ENCODE measurements at regions not wholly inside any gene's neighbourhood (a gene's known extent, or its start where the extent isn't known, plus 50 kb on each side); places are given as distances from the start of the nearest gene placed in this dataset.

DNA sequence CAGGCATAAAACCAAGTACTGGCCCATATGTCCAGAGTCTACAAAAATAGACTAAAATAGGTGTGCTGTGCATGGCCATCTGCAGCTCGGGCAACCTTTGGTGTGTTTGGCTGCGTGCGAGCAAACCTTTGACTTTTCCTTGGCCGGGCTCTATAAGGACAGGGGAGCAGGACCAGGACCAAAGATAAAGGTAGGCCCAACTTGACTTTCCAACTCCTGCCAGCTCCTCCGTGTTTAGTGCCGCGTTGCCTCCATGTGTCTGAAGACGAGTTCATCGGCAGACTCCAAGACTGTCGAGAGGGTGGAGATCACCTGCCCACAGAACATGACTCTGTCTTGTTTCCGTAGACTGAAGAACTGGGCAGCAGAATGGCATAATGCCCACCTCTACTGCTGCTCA lies 375.5 kb downstream of the IRS2 start:
- Histone ChIP-seq H3K36me3 (ENCODE audit: control insufficient read depth, insufficient read depth, low read length) (no peaks in the 10 kb centered on the region), H3K27me3 (replicated peaks; ENCODE audit: control insufficient read depth, insufficient read depth, low read length) (no peaks in the 10 kb centered on the region), H3K4me3 (replicated peaks; ENCODE audit: low read depth, low read length) (no peak overlapping the region)
- DNase-seq (ENCODE audit: extremely low read depth, insufficient read length): no peak
- TF ChIP-seq, protein P1, sequence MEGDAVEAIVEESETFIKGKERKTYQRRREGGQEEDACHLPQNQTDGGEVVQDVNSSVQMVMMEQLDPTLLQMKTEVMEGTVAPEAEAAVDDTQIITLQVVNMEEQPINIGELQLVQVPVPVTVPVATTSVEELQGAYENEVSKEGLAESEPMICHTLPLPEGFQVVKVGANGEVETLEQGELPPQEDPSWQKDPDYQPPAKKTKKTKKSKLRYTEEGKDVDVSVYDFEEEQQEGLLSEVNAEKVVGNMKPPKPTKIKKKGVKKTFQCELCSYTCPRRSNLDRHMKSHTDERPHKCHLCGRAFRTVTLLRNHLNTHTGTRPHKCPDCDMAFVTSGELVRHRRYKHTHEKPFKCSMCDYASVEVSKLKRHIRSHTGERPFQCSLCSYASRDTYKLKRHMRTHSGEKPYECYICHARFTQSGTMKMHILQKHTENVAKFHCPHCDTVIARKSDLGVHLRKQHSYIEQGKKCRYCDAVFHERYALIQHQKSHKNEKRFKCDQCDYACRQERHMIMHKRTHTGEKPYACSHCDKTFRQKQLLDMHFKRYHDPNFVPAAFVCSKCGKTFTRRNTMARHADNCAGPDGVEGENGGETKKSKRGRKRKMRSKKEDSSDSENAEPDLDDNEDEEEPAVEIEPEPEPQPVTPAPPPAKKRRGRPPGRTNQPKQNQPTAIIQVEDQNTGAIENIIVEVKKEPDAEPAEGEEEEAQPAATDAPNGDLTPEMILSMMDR (IDR thresholded peaks at IDR 0.05; ENCODE audit: insufficient read depth, low read length, poor library complexity, severe bottlenecking): no peak

- H3K36me3 ChIP-seq (ENCODE audit: control insufficient read depth, insufficient read depth, low read length): no peaks in the 10 kb centered on the region
- TF ChIP-seq, protein P1 (IDR thresholded peaks at IDR 0.05; ENCODE audit: insufficient read depth, low read length, poor library complexity, severe bottlenecking): no peak
- no peak for DNase-seq (ENCODE audit: extremely low read depth, insufficient read length)
- H3K27me3 ChIP-seq (replicated peaks; ENCODE audit: control insufficient read depth, insufficient read depth, low read length): no peaks in the 10 kb centered on the region
- no peak overlapping the region for H3K4me3 ChIP-seq (replicated peaks; ENCODE audit: low read depth, low read length)
Observed at GRCh38 chr13:109408591-109409382, 377.6 kb downstream of the IRS2 start.

DNA sequence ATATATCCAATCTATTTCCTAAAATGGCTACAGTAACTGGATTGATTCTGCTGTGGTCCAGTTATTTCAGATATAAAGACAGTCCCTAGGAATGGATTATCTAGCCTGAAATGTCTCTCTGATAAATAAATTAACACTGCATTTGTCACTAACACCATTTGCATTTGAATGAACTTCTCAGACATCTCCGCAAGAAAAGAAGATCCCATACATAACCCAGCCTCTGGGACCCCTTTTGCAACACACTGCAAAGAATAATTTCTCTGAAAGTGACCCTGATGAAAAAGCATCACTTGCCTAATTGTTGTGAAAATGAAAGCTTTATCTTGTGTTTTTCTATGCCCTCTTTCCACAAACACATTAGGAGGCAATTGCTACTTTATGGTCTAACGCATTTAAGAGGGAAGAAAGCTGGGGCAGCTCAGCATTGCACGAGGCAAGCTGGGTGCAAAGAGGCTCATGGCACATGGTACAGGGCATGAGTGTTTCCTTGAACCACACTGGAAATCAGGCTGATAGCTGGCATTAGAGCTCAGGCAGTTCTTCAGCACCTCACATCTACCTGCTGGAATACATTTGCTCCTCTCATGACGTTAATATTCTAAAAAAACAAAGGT lies 379.9 kb downstream of the IRS2 start:
- Histone ChIP-seq H3K4me3 (replicated peaks; ENCODE audit: low read depth, low read length) (no peak overlapping the region), H3K27me3 (replicated peaks; ENCODE audit: control insufficient read depth, insufficient read depth, low read length) (no peaks in the 10 kb centered on the region), H3K36me3 (ENCODE audit: control insufficient read depth, insufficient read depth, low read length) (no peaks in the 10 kb centered on the region)
- no peak for DNase-seq (ENCODE audit: extremely low read depth, insufficient read length)
- TF ChIP-seq, protein P1 (IDR thresholded peaks at IDR 0.05; ENCODE audit: insufficient read depth, low read length, poor library complexity, severe bottlenecking): no peak

DNA sequence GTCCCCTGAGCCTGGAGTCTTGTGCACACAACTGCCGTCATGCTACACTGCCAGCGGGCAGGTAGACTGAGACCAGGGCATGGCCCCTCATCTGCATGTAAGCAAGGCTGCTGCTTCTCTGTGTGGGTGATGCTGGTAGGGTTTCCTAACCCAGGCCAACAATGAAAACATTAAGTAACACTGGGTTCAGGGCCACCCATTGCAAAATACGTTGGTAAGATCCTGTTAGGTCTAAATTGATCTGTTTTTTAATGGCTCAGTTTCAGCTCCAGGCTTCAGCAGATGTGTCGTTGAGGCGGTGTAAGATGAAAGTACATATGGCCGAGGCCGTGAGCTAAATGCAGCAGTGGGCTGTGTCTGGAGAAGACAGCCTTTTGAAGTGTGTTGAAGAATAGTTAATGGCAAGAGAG lies 383.4 kb downstream of the IRS2 start:
- Histone ChIP-seq H3K4me3 (replicated peaks; ENCODE audit: low read depth, low read length) (no peak overlapping the region), H3K36me3 (ENCODE audit: control insufficient read depth, insufficient read depth, low read length) (no peaks in the 10 kb centered on the region), H3K27me3 (replicated peaks; ENCODE audit: control insufficient read depth, insufficient read depth, low read length) (no peaks in the 10 kb centered on the region)
- no peak for DNase-seq (ENCODE audit: extremely low read depth, insufficient read length)
- TF ChIP-seq, protein P1 (IDR thresholded peaks at IDR 0.05; ENCODE audit: insufficient read depth, low read length, poor library complexity, severe bottlenecking): no peak

GRCh38 chr13:109401891-109402290 lies 384.5 kb downstream of the IRS2 start:
- DNase-seq (ENCODE audit: extremely low read depth, insufficient read length): no peak
- H3K27me3 ChIP-seq (replicated peaks; ENCODE audit: control insufficient read depth, insufficient read depth, low read length): no peaks in the 10 kb centered on the region
- no peaks in the 10 kb centered on the region for H3K36me3 ChIP-seq (ENCODE audit: control insufficient read depth, insufficient read depth, low read length)
- H3K4me3 ChIP-seq (replicated peaks; ENCODE audit: low read depth, low read length): no peak overlapping the region
- TF ChIP-seq, protein P1 (IDR thresholded peaks at IDR 0.05; ENCODE audit: insufficient read depth, low read length, poor library complexity, severe bottlenecking): no peak
